Activated naive CD4-positive, alpha-beta T cell treated with anti-CD3 and anti-CD28 coated beads for 36 hours (primary cell): ENCODE measurements at regions not wholly inside any gene's neighbourhood (a gene's known extent, or its start where the extent isn't known, plus 50 kb on each side); places are given as distances from the start of the nearest gene placed in this dataset.

Experiments
- CTCF ChIA-PET: fragments of 350-600 bp; sonication (Branson Sonifier 250); formaldehyde crosslinking; loops from one replicate; lab custom pipeline; 2021; ENCODE audit warnings: antibody characterized with exemption; lab: Charles Lee
- DNase-seq: peaks from one replicate; pipeline ENCODE4 v3.0.0-alpha.2; 2020
- H3K27ac Mint-ChIP-seq: one replicate; pipeline ENCODE4 v1.8.0; 2021; ENCODE audit warnings: mild to moderate bottlenecking, mixed read lengths
- H3K27me3 Mint-ChIP-seq: one replicate; pipeline ENCODE4 v1.8.0; 2021; ENCODE audit warnings: low read depth, mixed read lengths
- H3K36me3 Mint-ChIP-seq: one replicate; pipeline ENCODE4 v1.8.0; 2021; ENCODE audit warnings: low read depth, mixed read lengths
- H3K4me1 Mint-ChIP-seq: one replicate; pipeline ENCODE4 v1.8.0; 2021; ENCODE audit warnings: low read depth, mixed read lengths
- H3K4me3 Mint-ChIP-seq: one replicate; pipeline ENCODE4 v1.8.0; 2021; ENCODE audit warnings: mild to moderate bottlenecking, moderate library complexity, mixed read lengths
- H3K9me3 Mint-ChIP-seq: one replicate; pipeline ENCODE4 v1.8.0; 2021; ENCODE audit warnings: mixed read lengths
- intact Hi-C: fragments of 100-400 bp; cut with micrococcal nuclease; formaldehyde crosslinking; loops from one replicate; pipeline ENCODE4 v1.15.1; 2023

DNA sequence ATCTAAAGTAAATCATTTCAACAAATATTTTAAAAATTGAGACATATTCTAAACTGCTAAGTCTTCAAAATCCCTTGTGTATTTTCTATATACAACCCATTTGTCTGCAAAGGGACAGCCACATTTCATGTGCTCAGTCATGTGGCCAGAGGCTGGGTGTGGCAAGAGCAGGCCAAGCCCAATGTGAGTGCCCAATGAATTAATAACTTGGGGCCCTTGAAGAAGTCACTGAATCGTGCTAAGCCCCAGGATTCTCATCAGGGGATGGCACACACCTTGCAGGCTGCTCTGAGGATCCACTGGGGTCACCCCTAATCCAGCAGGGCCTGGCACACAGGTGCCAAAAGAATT, 78.2 kb upstream of the SMIM23 start:
- H3K36me3 Mint-ChIP-seq, result no peaks in the 10 kb centered on the region
- no peaks in the 10 kb centered on the region for H3K9me3 Mint-ChIP-seq
- intact Hi-C loops, result no loop called here
- H3K27me3 Mint-ChIP-seq, result no peaks in the 10 kb centered on the region
- no peak for DNase-seq
- no peak overlapping the region for H3K27ac Mint-ChIP-seq
- no peak overlapping the region for H3K4me3 Mint-ChIP-seq
- H3K4me1 Mint-ChIP-seq, result no peaks in the 10 kb centered on the region
- CTCF ChIA-PET, result no interaction called here

DNA sequence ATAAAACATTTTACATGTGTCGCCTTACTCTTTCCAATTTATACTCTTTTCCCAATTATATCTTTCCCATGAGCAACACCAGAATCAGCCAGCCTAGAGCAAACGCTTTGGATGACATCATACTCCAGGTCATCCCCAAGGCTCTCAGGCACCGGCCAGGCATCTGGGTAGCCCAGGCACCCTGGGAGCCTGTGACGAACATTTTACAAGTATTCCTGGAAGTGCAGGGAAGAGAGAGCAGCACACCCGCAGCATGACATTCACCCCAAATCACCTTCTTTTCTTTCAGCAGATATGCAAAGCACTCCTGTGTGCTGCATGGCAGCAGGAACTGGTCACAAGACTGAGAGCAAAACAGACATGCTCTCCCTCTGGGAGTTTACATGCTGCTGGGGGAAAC, 75.7 kb upstream of the SMIM23 start:
- intact Hi-C loops, result no loop called here
- no peak overlapping the region for H3K27ac Mint-ChIP-seq
- no peaks in the 10 kb centered on the region for H3K9me3 Mint-ChIP-seq
- no peaks in the 10 kb centered on the region for H3K4me1 Mint-ChIP-seq
- DNase-seq, result no peak
- no peaks in the 10 kb centered on the region for H3K36me3 Mint-ChIP-seq
- H3K4me3 Mint-ChIP-seq, result no peak overlapping the region
- H3K27me3 Mint-ChIP-seq, result no peaks in the 10 kb centered on the region
- CTCF ChIA-PET, result no interaction called here

DNA sequence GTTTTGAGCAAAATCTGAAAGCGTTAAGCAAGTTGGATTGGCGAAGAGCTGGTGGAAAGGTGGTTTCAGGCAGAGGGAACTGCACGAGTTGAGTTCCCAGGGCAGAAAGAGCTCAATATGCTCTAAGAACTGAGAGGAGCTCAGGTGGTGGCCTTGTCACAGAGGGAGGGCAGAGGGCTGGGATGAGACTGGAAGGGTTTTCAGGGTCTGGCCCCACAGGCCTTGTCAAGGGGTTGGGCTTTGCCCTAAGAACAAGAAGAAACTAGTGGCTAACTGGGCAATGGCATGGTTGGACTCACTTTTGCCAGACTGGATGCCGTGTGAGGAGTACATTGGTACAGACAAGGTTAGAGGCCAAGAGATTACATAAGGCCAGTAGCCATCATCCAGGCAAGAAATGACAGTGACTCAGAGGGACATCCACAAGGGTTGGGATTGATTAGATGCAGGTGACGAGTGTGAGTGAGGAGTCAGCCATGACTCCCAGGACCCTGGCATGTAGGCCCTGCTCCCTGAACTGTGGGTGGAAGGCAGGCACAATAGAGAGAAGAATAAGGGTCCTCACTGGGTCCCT, 75.1 kb upstream of the SMIM23 start:
- Mint-ChIP-seq H3K27me3 (no peaks in the 10 kb centered on the region), H3K4me1 (no peaks in the 10 kb centered on the region), H3K27ac (no peak overlapping the region), H3K9me3 (no peaks in the 10 kb centered on the region), H3K36me3 (no peaks in the 10 kb centered on the region), H3K4me3 (no peak overlapping the region)
- intact Hi-C loops, result no loop called here
- DNase-seq, result no peak
- CTCF ChIA-PET, result no interaction called here

DNA sequence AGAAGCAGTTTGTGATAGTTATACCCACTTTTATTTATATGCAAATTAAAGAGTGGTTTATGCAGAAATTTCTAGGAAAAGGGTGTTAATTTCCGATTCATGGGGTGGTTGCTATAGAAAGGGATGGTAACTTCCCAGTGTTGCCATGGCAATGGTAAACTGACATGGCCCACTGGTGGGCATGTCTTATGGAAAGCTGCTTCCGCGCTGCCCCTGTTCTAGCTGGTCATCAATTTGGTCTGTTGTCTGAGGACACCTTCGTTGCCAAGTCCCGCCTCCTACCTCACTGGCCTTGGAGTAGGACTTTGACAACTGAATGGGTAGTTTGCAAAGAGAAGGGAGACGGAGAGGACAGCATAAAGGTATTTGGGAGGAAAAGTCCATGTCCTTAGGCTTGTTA, 74.0 kb upstream of the SMIM23 start:
- Mint-ChIP-seq H3K27ac (no peak overlapping the region), H3K4me1 (no peaks in the 10 kb centered on the region), H3K4me3 (no peak overlapping the region), H3K27me3 (no peaks in the 10 kb centered on the region), H3K9me3 (no peaks in the 10 kb centered on the region), H3K36me3 (no peaks in the 10 kb centered on the region)
- no peak for DNase-seq
- intact Hi-C loops, result no loop called here
- CTCF ChIA-PET, result no interaction called here

DNA sequence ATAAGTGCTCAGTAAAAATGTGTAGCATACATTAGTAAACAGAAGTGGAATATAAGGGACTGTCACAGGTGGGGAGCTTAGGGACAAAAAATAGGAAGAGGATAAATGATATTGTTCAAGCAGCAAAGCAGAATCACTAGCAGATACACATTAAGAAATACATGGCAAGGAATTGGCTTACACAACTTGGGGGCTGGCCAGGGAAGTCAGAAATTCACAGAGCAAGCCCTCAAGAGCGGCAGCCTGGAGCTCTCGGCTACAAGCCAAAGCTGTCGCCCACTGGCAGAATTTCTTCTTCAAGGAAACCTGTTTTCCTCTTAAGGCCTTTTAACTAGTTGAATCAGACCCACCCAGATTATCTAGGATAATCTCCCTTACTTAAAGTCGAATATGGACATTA, 73.0 kb upstream of the SMIM23 start:
- no peak overlapping the region for H3K27ac Mint-ChIP-seq
- no peak overlapping the region for H3K4me3 Mint-ChIP-seq
- no peak for DNase-seq
- CTCF ChIA-PET, result no interaction called here
- H3K9me3 Mint-ChIP-seq, result no peaks in the 10 kb centered on the region
- no peaks in the 10 kb centered on the region for H3K4me1 Mint-ChIP-seq
- no peaks in the 10 kb centered on the region for H3K27me3 Mint-ChIP-seq
- intact Hi-C loops, result no loop called here
- no peaks in the 10 kb centered on the region for H3K36me3 Mint-ChIP-seq

DNA sequence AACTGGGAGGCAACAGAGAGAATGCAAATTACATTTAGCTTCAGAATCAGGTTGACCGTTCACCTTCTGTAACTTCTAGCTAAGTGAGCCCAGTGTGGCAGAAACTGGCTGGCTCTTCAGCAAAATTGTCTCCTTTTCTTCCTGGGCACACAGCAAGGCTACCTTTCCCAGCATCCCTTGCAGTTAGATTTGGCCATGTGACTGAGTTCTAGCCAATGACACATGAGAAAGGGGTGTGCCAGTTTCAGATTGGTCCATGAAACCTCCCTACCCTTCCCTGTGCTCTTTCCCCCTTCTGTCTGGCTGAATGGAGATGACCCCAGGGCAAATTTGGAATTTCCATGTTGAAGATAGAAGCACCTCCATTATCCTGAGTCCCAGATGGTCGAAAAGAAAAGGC, 72.5 kb upstream of the SMIM23 start:
- CTCF ChIA-PET, result no interaction called here
- intact Hi-C loops, result no loop called here
- Mint-ChIP-seq H3K9me3 (no peaks in the 10 kb centered on the region), H3K4me1 (no peaks in the 10 kb centered on the region), H3K27ac (no peak overlapping the region), H3K27me3 (peaks cover 4% of the 10 kb centered on the region), H3K36me3 (no peaks in the 10 kb centered on the region), H3K4me3 (no peak overlapping the region)
- DNase-seq, result no peak

DNA sequence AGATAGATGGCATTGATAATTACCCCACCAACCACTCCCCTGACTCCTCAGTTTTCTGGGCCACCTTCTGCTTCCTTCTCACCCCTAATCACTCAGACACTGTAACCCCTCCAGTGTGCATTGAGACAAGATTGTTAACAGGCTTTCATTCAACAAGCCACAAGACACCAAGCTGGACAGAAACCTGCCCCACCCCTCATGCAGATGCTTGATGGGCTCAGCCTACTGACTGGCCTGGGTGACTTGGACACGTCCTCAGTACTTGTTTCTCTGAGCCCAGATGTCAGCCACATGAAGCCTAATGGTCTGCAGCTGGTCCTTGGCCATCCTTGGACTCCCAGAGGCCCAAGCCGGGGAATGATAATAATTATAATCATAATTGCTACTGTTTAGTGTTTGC, 71.4 kb upstream of the SMIM23 start:
- Mint-ChIP-seq H3K27ac (no peak overlapping the region), H3K4me1 (no peaks in the 10 kb centered on the region), H3K9me3 (no peaks in the 10 kb centered on the region), H3K27me3 (peaks cover 6% of the 10 kb centered on the region), H3K4me3 (no peak overlapping the region), H3K36me3 (no peaks in the 10 kb centered on the region)
- CTCF ChIA-PET, result no interaction called here
- DNase-seq, result no peak
- intact Hi-C loops, result no loop called here

DNA sequence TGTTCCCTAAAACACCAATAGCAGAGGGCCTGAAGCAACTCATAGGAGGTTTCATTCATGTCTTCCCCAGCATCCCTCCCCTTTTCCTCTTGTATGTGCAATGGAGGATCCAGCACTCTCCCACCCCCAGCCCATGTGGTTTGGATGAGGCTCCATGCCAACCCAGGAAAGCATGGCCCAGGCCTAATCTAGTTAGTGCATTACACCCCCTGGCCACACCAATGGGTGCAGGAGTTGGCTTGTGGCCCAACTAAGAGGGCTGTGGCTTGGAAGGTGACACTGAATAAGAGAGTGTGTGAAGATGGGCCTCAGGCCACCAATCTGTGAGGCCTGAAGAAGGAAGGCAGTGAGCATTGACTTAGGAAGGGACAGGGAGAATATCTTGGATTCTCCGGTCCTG, 70.8 kb upstream of the SMIM23 start:
- Mint-ChIP-seq H3K4me3 (no peak overlapping the region), H3K9me3 (no peaks in the 10 kb centered on the region), H3K27ac (no peak overlapping the region), H3K4me1 (no peaks in the 10 kb centered on the region), H3K27me3 (peaks cover 8% of the 10 kb centered on the region), H3K36me3 (no peaks in the 10 kb centered on the region)
- intact Hi-C loops, result no loop called here
- DNase-seq, result no peak
- CTCF ChIA-PET, result no interaction called here

DNA sequence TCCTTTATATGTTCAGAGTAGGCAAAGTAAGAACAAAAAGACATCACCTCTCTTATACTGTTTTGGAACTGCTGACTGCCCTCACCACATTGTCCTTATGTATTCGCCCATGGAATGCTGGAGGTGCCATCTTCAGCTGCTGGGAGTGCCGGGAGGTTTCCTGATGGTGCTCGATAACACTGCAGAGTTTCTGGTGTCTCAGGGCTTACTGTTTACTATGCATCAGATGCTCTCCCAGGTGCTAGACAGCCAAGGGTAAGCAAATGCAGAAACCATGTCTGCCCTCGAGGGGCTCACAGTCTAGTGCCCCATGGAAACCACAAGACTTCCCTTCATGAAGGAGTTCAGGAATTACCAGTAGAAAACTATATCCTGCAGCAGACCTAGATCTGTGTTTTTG, 70.1 kb upstream of the SMIM23 start:
- Mint-ChIP-seq H3K9me3 (no peaks in the 10 kb centered on the region), H3K4me1 (no peaks in the 10 kb centered on the region), H3K4me3 (no peak overlapping the region), H3K27me3 (peaks cover 9% of the 10 kb centered on the region), H3K36me3 (no peaks in the 10 kb centered on the region), H3K27ac (no peak overlapping the region)
- CTCF ChIA-PET, result no interaction called here
- DNase-seq, result no peak
- intact Hi-C loops, result no loop called here

DNA sequence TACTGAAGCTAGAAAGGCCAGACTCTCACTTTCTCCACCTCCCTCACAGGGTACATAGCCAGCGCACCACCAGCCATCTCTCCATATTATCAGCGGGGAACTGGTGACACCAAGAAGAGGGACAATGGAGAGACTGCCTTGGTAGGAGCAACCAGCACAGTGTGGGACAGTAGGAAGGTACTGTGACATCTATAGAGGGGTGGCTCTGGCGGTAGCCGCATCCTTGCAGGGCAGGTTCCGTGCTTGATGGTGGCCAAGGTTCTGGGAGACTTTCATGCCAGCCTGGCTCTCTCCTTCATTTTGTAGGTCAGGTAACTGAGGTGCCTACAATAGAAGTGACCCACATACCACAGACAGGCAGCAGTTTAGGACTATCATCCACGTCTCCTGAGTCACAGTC, 65.5 kb upstream of the SMIM23 start:
- no peak for DNase-seq
- Mint-ChIP-seq H3K27me3 (peaks cover 19% of the 10 kb centered on the region), H3K36me3 (no peaks in the 10 kb centered on the region), H3K9me3 (no peaks in the 10 kb centered on the region), H3K4me3 (no peak overlapping the region), H3K4me1 (no peaks in the 10 kb centered on the region), H3K27ac (no peak overlapping the region)
- CTCF ChIA-PET, result no interaction called here
- intact Hi-C loops, result no loop called here

DNA sequence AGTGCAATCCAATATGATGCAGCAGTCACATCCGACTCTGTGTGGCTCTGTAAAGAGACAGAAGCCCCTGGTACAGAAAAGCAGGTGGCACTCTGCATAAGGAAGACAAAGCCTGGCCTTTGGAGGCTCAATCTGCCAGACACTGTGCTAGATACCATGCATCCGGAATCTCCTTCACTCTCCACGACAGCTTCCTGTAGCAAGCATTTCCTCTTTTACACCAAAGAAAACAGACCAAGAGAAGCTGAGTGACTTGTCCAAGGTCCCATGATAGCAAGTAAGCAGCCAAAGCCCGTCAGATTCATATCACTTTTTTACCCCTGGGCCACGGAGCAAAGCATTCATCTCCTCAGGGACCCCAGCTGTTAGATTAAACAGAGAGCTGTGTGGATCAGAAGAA, 64.2 kb upstream of the SMIM23 start:
- Mint-ChIP-seq H3K4me3 (no peak overlapping the region), H3K4me1 (no peaks in the 10 kb centered on the region), H3K36me3 (no peaks in the 10 kb centered on the region), H3K27ac (no peak overlapping the region), H3K9me3 (no peaks in the 10 kb centered on the region), H3K27me3 (peaks cover 19% of the 10 kb centered on the region)
- CTCF ChIA-PET, result interaction anchor here (0.6 kb wide), 1 partner anchor 732 kb away, joined by 3 read pairs; no protein-coding TSS in a partner anchor
- intact Hi-C loops, result no loop called here
- DNase-seq, result no peak

DNA sequence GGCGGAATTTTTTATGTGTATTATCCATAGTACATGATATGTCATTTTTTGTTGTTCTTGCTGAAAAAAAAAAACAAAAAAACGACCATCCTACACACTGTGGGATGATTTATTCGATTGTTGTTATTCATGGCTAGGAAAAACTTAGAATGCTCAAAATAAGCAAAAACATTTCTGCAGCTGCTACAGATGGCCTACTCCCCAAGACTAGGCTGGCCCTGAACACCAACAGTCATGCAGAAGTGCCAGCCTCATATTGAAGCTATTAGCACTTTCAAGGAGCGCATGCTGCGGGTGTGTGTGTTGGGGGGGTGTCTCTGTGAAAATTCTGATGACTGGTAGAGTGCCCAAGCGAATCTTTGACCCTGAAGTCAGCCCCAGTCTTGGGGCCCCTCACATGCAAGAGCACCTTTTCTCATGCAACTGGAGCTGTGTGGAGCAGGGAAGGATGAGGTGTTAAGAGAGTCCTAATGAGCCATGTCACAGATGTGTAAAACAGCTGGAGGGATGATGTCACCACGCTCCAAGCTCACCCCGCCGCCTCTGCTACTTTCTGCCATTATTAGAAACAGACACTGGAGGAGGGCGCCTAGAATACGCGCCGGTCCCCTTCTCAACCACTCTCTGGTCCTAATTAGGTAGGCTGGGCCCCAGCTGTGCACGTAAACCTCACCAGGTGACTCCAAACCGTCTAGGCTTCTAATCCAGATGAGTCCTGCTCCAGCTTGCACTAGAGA, 61.0 kb upstream of the SMIM23 start:
- H3K4me1 Mint-ChIP-seq, result no peaks in the 10 kb centered on the region
- peaks cover 15% of the 10 kb centered on the region for H3K27me3 Mint-ChIP-seq
- H3K36me3 Mint-ChIP-seq, result peaks cover 4% of the 10 kb centered on the region
- CTCF ChIA-PET, result interaction anchor here (0.6 kb wide), 1 partner anchor 728 kb away, joined by 3 read pairs; no protein-coding TSS in a partner anchor
- H3K9me3 Mint-ChIP-seq, result no peaks in the 10 kb centered on the region
- H3K27ac Mint-ChIP-seq, result no peak overlapping the region
- intact Hi-C loops, result no loop called here
- H3K4me3 Mint-ChIP-seq, result no peak overlapping the region
- DNase-seq, result no peak

DNA sequence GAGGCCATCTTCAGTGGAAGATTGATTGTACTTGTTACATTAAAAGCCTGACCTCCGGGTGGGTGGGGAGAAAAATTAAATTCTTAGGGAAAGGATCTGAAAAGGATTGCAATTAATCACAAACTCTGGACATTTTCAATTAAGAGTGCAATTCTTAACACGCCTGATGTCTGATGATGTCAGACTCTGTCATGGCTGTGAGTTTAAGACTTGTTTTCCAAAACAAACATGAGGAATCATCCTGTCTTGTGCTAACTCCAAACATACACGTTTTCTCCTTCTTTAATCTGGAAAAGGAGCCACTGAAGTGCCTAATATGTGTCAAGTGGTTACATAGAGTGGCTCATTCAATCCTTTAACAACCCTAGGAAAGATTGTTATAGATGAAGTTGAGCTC, 60.4 kb upstream of the SMIM23 start:
- Mint-ChIP-seq H3K4me1 (no peaks in the 10 kb centered on the region), H3K9me3 (no peaks in the 10 kb centered on the region), H3K4me3 (no peak overlapping the region), H3K27me3 (peaks cover 13% of the 10 kb centered on the region), H3K27ac (no peak overlapping the region), H3K36me3 (peaks cover 4% of the 10 kb centered on the region)
- CTCF ChIA-PET, result no interaction called here
- intact Hi-C loops, result no loop called here
- DNase-seq, result no peak
